Neural progenitor cell (in vitro differentiated cells): ENCODE measurements at regions not wholly inside any gene's neighbourhood (a gene's known extent, or its start where the extent isn't known, plus 50 kb on each side); places are given as distances from the start of the nearest gene placed in this dataset.

Experiments
- DNase-seq: peaks from one replicate; pipeline ENCODE4 v3.0.0-alpha.2; 2016; ENCODE audit warnings: low spot score
- H2AFZ ChIP-seq: fragments of 200-600 bp; sonication (generic); replicated peaks from 2 replicates; pipeline ENCODE4 v1.6.1; 2016; ENCODE audit warnings: antibody characterized with exemption
- H3F3A ChIP-seq: fragments of 200-600 bp; sonication (generic); 2 replicates; pipeline ENCODE4 v1.6.1; 2016; ENCODE audit warnings: antibody characterized with exemption, low read depth
- H3K27ac ChIP-seq: fragments of 200-600 bp; sonication (generic); 2 replicates; pipeline ENCODE4 v1.5.1; 2016; ENCODE audit warnings: mild to moderate bottlenecking
- H3K27me3 ChIP-seq: fragments of 200-600 bp; sonication (generic); 2 replicates; pipeline ENCODE4 v1.6.1; 2016; ENCODE audit warnings: mild to moderate bottlenecking, moderate library complexity
- H3K36me3 ChIP-seq: fragments of 200-600 bp; sonication (generic); 2 replicates; pipeline ENCODE4 v1.5.1; 2016
- H3K4me1 ChIP-seq: fragments of 200-600 bp; sonication (generic); 2 replicates; pipeline ENCODE4 v1.6.1; 2016; ENCODE audit warnings: mixed run types
- H3K4me2 ChIP-seq: fragments of 200-600 bp; sonication (generic); 2 replicates; pipeline ENCODE4 v1.6.1; 2016
- H3K4me3 ChIP-seq: fragments of 200-600 bp; sonication (generic); 2 replicates; pipeline ENCODE4 v1.5.1; 2016
- H3K79me2 ChIP-seq: fragments of 200-600 bp; sonication (generic); 2 replicates; pipeline ENCODE4 v1.6.1; 2016; ENCODE audit warnings: low read depth
- H3K9ac ChIP-seq: fragments of 200-600 bp; sonication (generic); 2 replicates; pipeline ENCODE4 v1.6.1; 2016
- H3K9me3 ChIP-seq: fragments of 200-600 bp; sonication (generic); 2 replicates; pipeline ENCODE4 v1.5.1; 2016; ENCODE audit warnings: low read depth
- H4K20me1 ChIP-seq: fragments of 200-600 bp; sonication (generic); 2 replicates; pipeline ENCODE4 v1.6.1; 2016; ENCODE audit warnings: low read depth
- H3K27ac Mint-ChIP-seq: 3 replicates; pipeline ENCODE4 v1.8.0; 2021; ENCODE audit warnings: mixed read lengths
- H3K27me3 Mint-ChIP-seq: 2 replicates; pipeline ENCODE4 v1.8.0; 2022; ENCODE audit warnings: low read depth, mild to moderate bottlenecking, inconsistent platforms, moderate library complexity, mixed read lengths; ENCODE audit not compliant: insufficient read depth
- H3K36me3 Mint-ChIP-seq: 3 replicates; pipeline ENCODE4 v1.8.0; 2021; ENCODE audit warnings: mixed read lengths
- H3K4me1 Mint-ChIP-seq: 3 replicates; pipeline ENCODE4 v1.8.0; 2021; ENCODE audit warnings: mixed read lengths
- H3K4me3 Mint-ChIP-seq: 3 replicates; pipeline ENCODE4 v1.8.0; 2021; ENCODE audit warnings: mild to moderate bottlenecking, moderate library complexity, mixed read lengths
- H3K9me3 Mint-ChIP-seq: 3 replicates; pipeline ENCODE4 v1.8.0; 2020; ENCODE audit warnings: mixed read lengths
- CTCF ChIP-seq: fragments of 200-600 bp; sonication (generic); IDR thresholded peaks from 2 replicates; pipeline ENCODE4 v1.5.1; 2017; ENCODE audit warnings: antibody characterized with exemption, mild to moderate bottlenecking
- EZH2 ChIP-seq: fragments of 200-600 bp; sonication (generic); IDR thresholded peaks from 2 replicates; pipeline ENCODE4 v1.6.1; 2017; ENCODE audit warnings: antibody characterized with exemption, mild to moderate bottlenecking, moderate library complexity
- EZH2phosphoT487 ChIP-seq: fragments of 200-600 bp; sonication (generic); IDR thresholded peaks from 2 replicates; pipeline ENCODE4 v1.6.1; 2017; ENCODE audit warnings: antibody characterized with exemption

- no peak overlapping the region for H3K27ac ChIP-seq
- no peak overlapping the region for H2AFZ ChIP-seq
- H3K36me3 ChIP-seq: no peaks in the 10 kb centered on the region
- peaks cover 12% of the 10 kb centered on the region for H3K9me3 Mint-ChIP-seq
- H3K4me3 Mint-ChIP-seq: no peak overlapping the region
- peaks cover 12% of the 10 kb centered on the region for H3K4me1 Mint-ChIP-seq
- peaks cover 3% of the 10 kb centered on the region for H3K27me3 ChIP-seq
- no peak overlapping the region for H3K4me2 ChIP-seq
- DNase-seq: no peak
- no peaks in the 10 kb centered on the region for H3K4me1 ChIP-seq
- H3K27ac Mint-ChIP-seq: no peak overlapping the region
- H3F3A ChIP-seq: no peaks in the 10 kb centered on the region
- no peaks in the 10 kb centered on the region for H4K20me1 ChIP-seq
- H3K79me2 ChIP-seq: no peaks in the 10 kb centered on the region
- peaks cover 2% of the 10 kb centered on the region for H3K27me3 Mint-ChIP-seq
- no peak for TF ChIP-seq EZH2phosphoT487
- TF ChIP-seq EZH2: no peak
- no peak for TF ChIP-seq CTCF
- H3K9ac ChIP-seq: no peak overlapping the region
- no peaks in the 10 kb centered on the region for H3K9me3 ChIP-seq
- H3K36me3 Mint-ChIP-seq: no peaks in the 10 kb centered on the region
- no peak overlapping the region for H3K4me3 ChIP-seq
These were observed 285.0 kb upstream of the ZMIZ1 start for GRCh38 chr10:78783753-78784152.

- Mint-ChIP-seq H3K27ac (no peak overlapping the region), H3K9me3 (peaks cover 12% of the 10 kb centered on the region), H3K36me3 (no peaks in the 10 kb centered on the region), H3K4me3 (no peak overlapping the region), H3K4me1 (peaks cover 9% of the 10 kb centered on the region), H3K27me3 (peaks cover 2% of the 10 kb centered on the region)
- DNase-seq: no peak
- Histone ChIP-seq H3K27me3 (peaks cover 8% of the 10 kb centered on the region), H3K4me3 (no peak overlapping the region), H3K9me3 (no peaks in the 10 kb centered on the region), H3F3A (no peaks in the 10 kb centered on the region), H2AFZ (no peak overlapping the region), H4K20me1 (no peaks in the 10 kb centered on the region), H3K4me1 (no peaks in the 10 kb centered on the region), H3K4me2 (no peak overlapping the region), H3K9ac (no peak overlapping the region), H3K27ac (no peak overlapping the region), H3K79me2 (no peaks in the 10 kb centered on the region), H3K36me3 (no peaks in the 10 kb centered on the region)
- no peak for TF ChIP-seq EZH2phosphoT487
- no peak for TF ChIP-seq CTCF
- no peak for TF ChIP-seq EZH2
These were observed 284.2 kb upstream of the ZMIZ1 start for GRCh38 chr10:78784546-78784945.

GRCh38 chr10:78785066-78785465 is 283.7 kb upstream of the ZMIZ1 start:
- Histone ChIP-seq H3K36me3 (no peaks in the 10 kb centered on the region), H3K79me2 (no peaks in the 10 kb centered on the region), H3K4me1 (no peaks in the 10 kb centered on the region), H3K4me3 (no peak overlapping the region), H3K27me3 (peaks cover 12% of the 10 kb centered on the region), H3F3A (no peaks in the 10 kb centered on the region), H3K9ac (no peak overlapping the region), H2AFZ (no peak overlapping the region), H3K27ac (no peak overlapping the region), H3K4me2 (no peak overlapping the region), H3K9me3 (no peaks in the 10 kb centered on the region), H4K20me1 (no peaks in the 10 kb centered on the region)
- TF ChIP-seq EZH2phosphoT487: no peak
- no peak for TF ChIP-seq CTCF
- TF ChIP-seq EZH2: no peak
- no peaks in the 10 kb centered on the region for H3K36me3 Mint-ChIP-seq
- no peak overlapping the region for H3K4me3 Mint-ChIP-seq
- H3K9me3 Mint-ChIP-seq: peaks cover 12% of the 10 kb centered on the region
- H3K4me1 Mint-ChIP-seq: peaks cover 9% of the 10 kb centered on the region
- DNase-seq: no peak
- peaks cover 2% of the 10 kb centered on the region for H3K27me3 Mint-ChIP-seq
- no peak overlapping the region for H3K27ac Mint-ChIP-seq

GRCh38 chr10:78785991-78786390 is 282.8 kb upstream of the ZMIZ1 start:
- Histone ChIP-seq H3K4me3 (no peak overlapping the region), H4K20me1 (no peaks in the 10 kb centered on the region), H3K36me3 (no peaks in the 10 kb centered on the region), H3K27ac (no peak overlapping the region), H3K4me1 (no peaks in the 10 kb centered on the region), H3K79me2 (no peaks in the 10 kb centered on the region), H3K4me2 (no peak overlapping the region), H3K27me3 (peaks cover 12% of the 10 kb centered on the region), H3F3A (no peaks in the 10 kb centered on the region), H3K9ac (no peak overlapping the region), H3K9me3 (no peaks in the 10 kb centered on the region), H2AFZ (no peak overlapping the region)
- DNase-seq: no peak
- H3K27ac Mint-ChIP-seq: no peak overlapping the region
- H3K27me3 Mint-ChIP-seq: peaks cover 2% of the 10 kb centered on the region
- no peak overlapping the region for H3K4me3 Mint-ChIP-seq
- H3K4me1 Mint-ChIP-seq: peaks cover 9% of the 10 kb centered on the region
- H3K9me3 Mint-ChIP-seq: peaks cover 12% of the 10 kb centered on the region
- TF ChIP-seq EZH2phosphoT487: no peak
- TF ChIP-seq CTCF: no peak
- TF ChIP-seq EZH2: no peak
- H3K36me3 Mint-ChIP-seq: no peaks in the 10 kb centered on the region
